DMS153 treated with DMSO at 0.1 percent for 48 hours (cell line): ENCODE measurements at regions not wholly inside any gene's neighbourhood (a gene's known extent, or its start where the extent isn't known, plus 50 kb on each side); places are given as distances from the start of the nearest gene placed in this dataset.
"Not testable (repeated sequence)": the region's sequence is repeated elsewhere in the genome, so short reads cannot be mapped to it uniquely, and the experiment has no call there.

Source experiments
- DNase-seq: peaks from one replicate; lab custom pipeline; 2025; ENCODE audit not compliant: unreplicated experiment; lab: John Stamatoyannopoulos, UW

DNA sequence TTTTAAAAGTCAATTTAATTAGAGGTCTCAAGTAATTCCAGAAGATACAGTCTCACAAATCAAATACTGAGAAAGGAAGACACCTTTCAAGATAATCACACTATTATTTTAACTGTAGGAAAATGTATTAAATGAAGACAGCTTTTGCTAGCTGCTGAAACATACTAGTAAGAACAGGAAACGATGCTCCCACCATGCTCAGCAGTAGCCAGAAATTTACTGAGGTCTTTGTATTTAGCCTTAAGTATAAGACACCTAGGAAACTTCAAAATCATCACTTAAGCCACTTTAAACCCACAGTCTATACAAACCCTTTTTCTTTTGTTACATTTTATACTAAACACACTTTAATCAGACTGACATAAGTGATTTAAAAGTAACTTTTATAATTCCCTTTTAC is 72.7 kb upstream of the NPIPB12 start:
- not testable (repeated sequence) for DNase-seq

DNA sequence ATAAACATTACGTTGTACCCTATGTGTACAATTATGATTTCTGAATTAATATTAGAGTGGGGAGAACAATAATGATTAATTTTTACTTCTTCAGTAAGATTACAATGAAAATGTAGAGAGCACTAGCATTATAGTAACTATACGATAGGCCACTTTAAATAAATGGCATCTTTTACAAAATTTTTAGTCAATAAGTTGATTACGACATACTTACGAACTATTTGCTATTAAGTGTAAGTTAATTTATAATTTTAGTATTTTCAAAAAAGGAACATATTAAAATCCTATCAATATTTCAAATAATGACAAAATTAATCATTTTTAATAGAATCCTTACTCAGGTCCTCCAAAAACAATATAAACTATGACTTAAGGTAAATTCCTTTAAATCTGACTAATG is 75.6 kb upstream of the NPIPB12 start:
- DNase-seq: not testable (repeated sequence)

DNA sequence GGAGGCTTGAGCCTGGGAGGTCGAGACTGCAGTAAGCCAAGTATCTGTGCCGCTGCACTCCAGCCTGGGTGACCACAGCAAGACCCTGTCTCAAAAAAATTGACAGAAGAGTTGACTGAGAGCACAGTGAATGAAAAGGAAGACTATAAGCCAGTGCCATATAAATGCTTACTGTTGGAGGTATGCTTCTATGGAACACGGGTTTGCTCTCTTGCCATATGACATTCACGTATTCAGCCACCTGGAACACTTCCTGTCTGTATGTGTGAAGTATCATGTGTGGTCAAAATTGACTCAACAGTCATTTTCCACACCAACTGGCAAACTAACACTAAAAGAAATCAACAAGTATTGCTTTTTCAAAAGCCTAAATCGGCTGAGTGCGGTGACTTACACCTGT is 71.1 kb upstream of the SPN start:
- DNase-seq: not testable (repeated sequence)

DNA sequence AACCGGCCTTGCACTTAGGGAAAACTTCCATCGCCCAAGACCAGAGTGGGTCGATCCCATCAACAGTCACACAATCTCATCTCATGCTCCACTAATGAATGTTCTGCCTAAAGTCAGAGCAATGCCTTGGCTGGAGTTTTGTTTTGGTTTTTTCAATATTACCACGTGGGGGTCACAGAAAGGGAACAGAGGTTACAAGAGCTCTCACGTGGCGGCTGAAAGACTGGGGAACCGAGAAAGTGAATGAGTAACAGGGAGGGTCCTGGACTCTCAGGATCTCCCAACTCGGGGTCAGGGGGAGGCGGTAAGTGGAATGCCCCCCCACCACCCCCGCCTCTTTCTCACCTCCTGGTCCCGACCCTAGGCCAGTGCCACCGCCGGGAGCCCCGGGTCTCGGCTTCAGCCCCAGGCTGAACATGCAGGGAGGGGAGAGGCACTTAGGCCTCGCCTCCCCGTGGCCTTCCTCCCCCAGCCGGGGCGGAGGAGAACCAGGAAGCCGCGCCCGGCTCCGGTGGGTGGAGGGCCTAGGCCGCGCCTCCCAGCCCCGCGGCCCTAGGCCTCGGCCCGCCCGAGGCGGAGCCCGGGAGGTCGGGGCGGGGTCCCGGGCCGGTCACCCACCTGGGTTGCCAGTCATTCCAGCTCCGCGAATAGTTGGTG is 68.7 kb upstream of the SPN start:
- not testable (repeated sequence) for DNase-seq

DNA sequence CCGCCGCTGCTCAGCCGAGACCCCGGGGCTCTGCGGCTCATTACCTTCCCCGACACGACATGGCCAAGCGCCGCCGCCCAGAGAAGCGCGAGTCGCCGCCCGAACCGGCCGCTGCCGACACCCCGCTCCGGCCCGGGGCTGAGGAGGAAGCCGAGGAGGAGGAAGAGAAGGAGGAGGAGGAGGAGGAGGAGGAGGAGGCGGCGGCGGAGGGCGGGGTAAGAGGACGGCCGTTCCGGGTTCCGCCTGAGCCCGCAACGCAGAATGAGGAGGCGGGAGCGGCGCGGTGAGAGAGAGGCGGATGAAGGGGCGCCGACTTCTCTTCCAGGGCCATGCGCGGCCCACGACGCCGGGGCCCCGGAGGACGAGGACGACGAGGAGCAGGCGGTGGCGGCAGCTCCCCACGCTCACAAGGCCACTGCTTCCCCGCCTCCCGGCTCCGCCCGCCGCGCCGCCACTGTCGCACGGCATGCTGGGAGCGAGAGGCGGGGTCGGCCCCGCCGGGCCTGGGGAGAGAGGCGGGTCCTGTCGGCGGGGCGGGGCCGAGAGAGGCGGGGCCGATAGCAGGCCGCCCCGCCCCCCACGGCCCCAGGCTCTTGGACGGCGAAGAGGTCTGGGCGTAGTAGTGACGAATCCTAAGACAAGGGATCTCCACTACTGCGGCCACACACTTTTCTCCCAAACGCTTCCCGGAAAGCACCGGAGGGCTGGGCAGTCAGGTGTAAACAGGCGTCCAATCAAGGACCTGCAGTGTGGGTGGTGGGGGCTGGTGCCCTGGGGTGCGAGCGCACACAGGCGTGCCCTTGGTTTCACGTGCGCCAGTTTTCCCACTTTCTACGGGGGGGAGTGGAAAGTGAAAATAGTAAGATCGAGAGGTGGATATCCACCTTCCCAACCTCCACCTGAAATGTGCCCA is 67.9 kb upstream of the SPN start:
- peak; percentile 73 for DNase-seq

DNA sequence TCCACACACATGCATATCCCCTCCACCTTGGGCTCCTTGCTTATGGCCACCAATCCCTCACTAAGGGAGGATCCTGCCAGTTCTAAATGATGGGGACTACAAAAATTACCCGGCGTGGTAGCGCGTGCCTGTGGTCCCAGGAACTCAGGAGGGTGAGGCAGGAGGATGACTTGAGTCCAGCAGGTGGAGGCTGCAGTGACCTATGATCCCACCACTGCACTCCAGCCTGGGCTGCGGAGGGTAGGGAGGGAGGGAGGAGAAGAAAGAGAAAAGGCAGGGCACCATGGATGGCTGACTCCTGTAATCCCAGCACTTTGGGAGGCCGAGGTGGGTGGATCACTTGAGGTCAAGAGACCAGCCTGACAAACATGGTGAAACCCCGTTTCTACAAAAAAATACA is 66.0 kb upstream of the SPN start:
- DNase-seq: not testable (repeated sequence)

DNA sequence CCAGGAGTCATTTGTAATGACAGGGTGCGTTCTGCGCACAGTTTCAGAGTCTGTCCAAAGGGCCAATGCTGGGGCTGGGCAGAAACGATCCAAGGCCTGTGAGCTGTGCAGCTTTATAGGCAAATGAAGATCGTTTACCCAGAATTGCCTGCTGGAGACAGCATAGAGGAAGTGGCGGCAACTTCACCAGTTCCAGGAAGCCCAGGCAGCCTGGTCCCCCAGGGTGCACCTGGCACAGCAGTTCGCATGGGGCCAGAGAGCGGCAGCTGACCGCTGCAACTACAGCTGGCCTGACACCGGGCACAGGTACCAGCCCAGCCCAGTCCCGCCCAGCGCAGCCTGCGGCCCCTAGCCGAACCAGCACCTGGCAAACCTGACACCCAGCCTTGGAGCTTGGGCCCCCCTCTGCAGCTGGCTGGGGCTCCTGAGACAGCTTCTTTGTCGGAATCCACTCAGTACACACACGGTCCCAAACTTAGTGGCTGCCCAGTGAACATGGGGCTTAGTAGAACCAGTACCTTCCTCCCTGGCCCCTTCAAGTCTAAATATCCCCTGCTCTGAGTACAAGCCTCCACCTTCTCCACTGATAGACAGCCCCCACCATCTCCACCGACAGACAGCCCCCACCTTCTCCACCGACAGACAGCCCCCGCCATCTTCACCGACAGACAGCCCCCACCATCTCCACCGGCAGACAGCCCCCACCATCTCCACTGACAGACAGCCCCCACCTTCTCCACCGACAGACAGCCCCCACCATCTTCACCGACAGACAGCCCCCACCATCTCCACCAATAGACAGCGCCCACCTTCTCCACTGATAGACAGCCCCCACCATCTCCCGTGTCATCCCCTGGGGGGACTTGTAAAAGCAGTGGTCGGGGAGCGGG is 62.7 kb upstream of the SPN start:
- not testable (repeated sequence) for DNase-seq

DNA sequence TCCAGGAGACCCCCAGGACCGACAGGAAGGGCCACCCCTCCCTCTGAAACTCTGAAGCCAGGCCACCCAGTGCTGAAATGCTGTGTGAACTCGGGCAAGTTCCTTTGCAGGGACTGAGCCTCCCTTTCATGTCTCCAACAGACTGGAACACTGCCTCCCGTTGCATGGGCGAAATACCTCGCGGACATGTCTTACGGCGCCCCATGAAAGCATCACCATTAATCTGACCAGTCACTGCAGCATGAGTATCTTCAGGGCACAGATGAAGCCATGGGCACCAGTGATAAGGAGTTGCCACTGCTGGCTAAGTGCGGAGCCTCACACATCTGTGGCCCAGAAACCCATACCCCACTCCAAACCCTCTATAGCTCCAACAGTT is 60.8 kb upstream of the SPN start:
- DNase-seq: not testable (repeated sequence)

DNA sequence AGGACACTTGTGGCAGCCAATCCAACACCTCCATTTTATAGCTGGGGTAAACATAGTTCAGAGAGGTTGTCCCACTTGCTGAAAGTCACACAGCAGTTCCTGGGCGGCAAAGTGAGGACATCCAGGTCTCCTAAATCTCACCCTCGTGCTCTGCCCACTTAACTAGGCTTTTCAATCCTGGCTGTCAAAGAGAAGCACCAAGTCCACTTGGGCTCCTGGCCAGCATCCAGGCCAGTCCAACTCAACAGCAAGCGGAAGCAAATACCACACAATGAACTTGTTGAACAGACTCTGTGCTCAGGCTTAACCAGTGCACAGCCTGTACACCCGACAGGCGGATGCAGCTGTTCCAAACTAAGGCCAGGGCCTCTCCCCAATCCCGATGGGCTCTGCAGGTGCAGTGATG is 60.4 kb upstream of the SPN start:
- DNase-seq: not testable (repeated sequence)

DNA sequence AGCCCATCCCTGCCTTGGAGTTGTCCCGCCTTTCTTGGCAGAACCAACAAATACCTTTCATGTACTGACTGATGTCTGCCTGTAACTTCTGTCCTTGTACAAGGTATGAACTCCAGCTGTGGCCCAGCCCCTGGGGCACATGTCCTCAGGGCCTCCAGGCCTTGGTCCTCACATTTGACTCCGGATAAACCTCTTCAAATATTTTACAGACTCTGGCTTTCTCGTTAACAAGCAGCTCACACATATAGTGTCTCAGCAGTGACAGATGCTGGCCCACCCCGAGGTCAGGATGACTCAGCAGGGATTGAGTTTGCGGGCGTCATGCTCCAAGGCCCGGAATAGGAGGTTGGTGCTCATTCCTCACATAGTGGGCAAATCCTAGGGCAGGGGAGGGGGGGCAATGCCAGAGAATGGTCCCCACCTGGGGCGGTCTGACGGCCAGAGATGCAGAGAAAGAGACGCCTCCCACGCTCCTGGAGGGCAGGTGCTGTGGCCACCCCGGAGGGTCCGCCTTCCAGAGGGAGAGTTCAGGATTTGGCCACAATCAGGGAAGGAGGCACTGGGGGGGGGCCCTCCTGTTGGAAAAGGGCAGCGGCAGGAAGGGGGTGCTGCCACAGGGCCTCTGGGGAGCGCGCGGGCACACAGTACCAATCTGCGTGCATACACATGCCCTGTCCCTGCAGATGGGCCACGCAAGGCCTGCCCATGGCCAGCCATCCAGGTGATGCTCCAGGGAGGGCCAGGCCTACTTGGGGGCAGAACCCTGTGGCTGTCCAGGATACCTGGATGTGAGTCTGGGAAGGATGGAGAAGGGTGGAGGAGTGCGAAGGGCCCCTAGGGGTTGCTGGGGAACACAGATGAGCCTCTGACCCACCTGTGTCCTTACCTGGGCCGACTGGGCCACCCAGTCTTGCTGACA is 58.2 kb upstream of the SPN start:
- DNase-seq: not testable (repeated sequence)

DNA sequence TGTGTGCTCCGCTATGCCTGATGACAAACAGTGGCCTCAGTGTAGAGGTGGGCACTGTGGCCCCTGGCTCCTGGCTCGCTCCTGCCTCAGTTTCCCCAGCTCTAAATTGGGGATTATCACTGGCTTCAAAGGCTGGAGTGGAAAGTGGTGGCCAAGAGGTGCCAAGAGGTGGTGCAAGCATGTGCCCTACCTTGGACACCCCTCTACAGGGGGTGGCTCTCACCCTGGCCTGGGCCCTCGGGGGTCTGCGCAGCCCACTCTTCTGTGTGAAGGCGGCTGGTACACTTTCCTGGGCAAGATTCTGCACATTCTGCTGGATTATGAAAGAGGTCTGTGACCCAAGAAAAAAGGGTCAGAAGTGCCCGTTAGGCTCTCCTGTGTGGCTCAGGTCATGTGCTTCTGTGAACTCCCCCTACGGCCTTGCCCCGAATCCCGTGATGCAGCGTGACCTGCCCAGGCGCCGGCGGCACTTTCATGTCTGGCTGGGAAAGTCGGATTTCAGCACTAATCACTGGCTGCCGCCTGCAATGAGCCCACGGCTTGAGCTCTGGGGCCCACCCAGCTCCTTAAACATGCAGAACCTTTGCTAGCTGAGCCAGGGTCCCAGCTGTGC is 57.3 kb upstream of the SPN start:
- not testable (repeated sequence) for DNase-seq

DNA sequence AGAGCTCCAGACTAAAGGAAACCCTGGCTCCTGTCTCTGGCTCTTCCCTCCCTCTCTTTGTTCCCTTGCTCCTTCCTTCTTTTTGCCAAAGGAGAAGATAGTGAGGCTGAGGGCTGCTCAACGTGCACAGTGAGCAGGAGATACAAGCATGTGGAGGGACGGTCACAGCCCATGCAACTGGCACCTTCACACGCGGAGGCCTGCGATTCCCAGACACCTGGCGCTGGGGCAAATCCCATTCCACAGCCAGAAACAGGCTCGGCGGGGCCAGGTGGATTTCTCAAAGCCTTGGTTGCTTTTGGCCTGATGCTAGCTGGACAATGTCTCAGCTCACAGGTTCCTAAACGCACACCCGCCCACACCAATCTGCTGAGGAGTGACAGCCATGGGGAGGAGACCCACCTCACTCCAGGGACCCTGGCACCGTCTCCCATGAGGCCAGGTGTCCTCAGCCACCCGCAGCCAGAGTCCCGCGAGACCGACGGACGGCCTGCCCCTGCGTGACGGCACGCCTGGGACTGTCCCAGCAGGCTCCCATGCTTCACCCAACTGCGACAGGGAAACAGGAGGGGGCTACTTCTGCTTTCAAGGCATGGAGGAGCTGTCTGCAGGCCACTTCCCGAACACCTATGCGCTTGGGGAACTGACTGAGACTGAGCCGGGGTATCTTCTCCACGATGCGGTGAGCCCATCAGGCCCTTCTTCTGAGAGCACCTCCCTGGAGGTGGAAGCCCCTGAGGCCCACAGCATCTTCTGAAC is 56.2 kb upstream of the SPN start:
- not testable (repeated sequence) for DNase-seq

DNA sequence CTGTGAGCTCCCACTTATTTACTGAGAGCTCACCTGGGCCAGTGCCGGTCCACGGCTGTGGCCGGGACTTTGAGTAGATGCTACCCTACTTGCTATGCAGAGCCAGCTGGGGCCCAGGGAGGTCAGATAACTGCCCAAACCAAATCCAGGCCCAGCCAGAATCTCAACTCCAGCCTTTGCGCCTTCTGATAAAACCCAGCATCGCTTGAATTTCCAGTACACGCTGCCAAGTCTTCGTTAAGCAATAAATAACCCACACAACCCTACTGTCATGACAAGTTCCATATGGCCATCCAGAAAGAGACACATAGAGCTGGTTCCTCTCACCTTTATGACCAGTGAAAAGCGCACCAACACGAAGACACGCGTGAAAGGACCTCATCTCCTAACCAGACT is 55.6 kb upstream of the SPN start:
- not testable (repeated sequence) for DNase-seq

DNA sequence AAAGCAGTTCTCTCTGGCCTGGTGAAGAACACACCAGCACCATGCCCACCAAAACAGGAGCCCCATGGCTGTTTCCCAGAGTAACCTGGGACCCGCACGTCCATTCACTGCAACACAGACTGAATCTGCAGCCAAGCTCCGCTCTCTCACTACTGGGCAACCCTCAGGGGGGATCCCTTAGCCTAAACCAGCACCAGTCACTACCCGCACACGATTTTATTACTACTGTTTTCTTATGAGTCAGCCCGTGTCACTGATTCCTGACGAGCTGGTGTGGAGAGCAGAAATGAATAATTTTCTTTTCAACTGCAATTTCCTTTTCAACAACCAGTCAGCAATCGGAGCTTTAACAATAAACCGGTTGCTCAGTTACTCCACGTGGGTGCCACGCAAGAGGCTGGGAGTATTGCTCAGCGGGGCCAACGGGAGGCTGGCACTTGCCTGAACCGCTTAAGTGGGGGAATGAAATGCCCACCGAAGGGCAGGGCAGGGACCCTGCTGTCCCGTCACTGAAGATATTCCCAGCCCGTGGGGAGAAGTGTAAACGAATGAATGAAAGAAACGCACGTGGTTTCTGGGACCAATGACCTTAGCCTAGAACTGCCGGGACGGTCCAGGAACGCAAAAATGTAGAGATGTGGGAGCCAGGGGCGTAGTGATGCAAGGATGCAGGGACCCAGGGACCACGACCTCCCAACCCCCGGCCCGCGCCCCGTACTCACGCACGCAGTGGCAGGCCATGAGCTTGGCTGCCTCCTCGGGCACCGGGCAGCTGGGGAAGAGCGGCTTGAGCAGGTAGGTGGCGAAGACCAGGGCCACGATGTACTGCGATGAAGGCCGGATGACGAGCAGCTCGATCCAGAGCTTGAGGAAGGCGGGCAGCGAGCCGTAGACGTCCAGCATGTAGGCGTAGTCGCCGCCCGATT is 50.4 kb upstream of the SPN start:
- not testable (repeated sequence) for DNase-seq
